ENCODE measurements at regions not wholly inside any gene's neighbourhood (a gene's known extent, or its start where the extent isn't known, plus 50 kb on each side); places are given as distances from the start of the nearest gene placed in this dataset.

DNA sequence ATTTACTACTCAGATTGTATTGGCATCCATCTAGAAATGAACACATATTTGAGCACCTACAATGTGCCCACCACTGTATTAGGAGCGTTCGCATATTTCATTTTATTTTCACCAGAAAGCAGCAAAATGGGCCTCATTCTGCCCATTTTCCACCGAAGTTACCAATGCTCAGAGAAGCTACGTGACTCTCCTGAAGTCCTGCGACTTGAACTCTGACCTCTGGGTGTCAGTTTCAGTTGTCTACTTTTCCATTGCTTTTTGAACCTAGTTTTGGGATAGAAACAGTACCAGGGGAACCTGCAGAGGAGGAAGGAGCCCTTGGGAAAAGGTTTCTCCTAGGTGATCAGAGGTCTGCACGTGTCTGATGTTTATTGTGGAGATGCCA is 139.1 kb upstream of the SDK2 start (continued):
- TF ChIP-seq, protein P1, sequence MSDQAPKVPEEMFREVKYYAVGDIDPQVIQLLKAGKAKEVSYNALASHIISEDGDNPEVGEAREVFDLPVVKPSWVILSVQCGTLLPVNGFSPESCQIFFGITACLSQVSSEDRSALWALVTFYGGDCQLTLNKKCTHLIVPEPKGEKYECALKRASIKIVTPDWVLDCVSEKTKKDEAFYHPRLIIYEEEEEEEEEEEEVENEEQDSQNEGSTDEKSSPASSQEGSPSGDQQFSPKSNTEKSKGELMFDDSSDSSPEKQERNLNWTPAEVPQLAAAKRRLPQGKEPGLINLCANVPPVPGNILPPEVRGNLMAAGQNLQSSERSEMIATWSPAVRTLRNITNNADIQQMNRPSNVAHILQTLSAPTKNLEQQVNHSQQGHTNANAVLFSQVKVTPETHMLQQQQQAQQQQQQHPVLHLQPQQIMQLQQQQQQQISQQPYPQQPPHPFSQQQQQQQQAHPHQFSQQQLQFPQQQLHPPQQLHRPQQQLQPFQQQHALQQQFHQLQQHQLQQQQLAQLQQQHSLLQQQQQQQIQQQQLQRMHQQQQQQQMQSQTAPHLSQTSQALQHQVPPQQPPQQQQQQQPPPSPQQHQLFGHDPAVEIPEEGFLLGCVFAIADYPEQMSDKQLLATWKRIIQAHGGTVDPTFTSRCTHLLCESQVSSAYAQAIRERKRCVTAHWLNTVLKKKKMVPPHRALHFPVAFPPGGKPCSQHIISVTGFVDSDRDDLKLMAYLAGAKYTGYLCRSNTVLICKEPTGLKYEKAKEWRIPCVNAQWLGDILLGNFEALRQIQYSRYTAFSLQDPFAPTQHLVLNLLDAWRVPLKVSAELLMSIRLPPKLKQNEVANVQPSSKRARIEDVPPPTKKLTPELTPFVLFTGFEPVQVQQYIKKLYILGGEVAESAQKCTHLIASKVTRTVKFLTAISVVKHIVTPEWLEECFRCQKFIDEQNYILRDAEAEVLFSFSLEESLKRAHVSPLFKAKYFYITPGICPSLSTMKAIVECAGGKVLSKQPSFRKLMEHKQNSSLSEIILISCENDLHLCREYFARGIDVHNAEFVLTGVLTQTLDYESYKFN (CRISPR knock-in tag; conservative IDR thresholded peaks at IDR 0.05): peak; percentile 40; the same call in 1 of the 2 replicates
- TF ChIP-seq ERF (CRISPR knock-in tag; IDR thresholded peaks at IDR 0.05) (no peak; the same call in 1 of the 2 replicates), MIER2 (CRISPR knock-in tag; IDR thresholded peaks at IDR 0.05) (no peak), ZNF24 (IDR thresholded peaks at IDR 0.05) (no peak), ZFAT (CRISPR knock-in tag; conservative IDR thresholded peaks at IDR 0.05) (no peak), YY1 (IDR thresholded peaks at IDR 0.05; ENCODE audit: insufficient read depth, insufficient replicate concordance, low read depth, low read length) (no peak), HOXA5 (CRISPR knock-in tag; IDR thresholded peaks at IDR 0.05) (no peak), NFAT5 (CRISPR knock-in tag; IDR thresholded peaks at IDR 0.05) (no peak), SMAD9 (CRISPR knock-in tag; IDR thresholded peaks at IDR 0.05) (no peak), DPF2 (CRISPR knock-in tag; IDR thresholded peaks at IDR 0.05; ENCODE audit: borderline replicate concordance, low read depth) (no peak), TOPORS (CRISPR knock-in tag; IDR thresholded peaks at IDR 0.05) (no peak), ZFP82 (CRISPR knock-in tag; IDR thresholded peaks at IDR 0.05; ENCODE audit: borderline replicate concordance) (no peak), TBL1XR1 (IDR thresholded peaks at IDR 0.05; ENCODE audit: borderline replicate concordance, low read length, partially characterized antibody) (no peak)
- TF ChIP-seq, protein P2, sequence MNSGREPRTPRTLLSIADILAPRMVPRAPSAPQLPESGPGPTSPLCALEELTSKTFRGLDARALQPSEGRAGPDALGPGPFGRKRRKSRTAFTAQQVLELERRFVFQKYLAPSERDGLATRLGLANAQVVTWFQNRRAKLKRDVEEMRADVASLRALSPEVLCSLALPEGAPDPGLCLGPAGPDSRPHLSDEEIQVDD (CRISPR knock-in tag; IDR thresholded peaks at IDR 0.05; ENCODE audit: borderline replicate concordance): no peak
- TF ChIP-seq, protein P3, sequence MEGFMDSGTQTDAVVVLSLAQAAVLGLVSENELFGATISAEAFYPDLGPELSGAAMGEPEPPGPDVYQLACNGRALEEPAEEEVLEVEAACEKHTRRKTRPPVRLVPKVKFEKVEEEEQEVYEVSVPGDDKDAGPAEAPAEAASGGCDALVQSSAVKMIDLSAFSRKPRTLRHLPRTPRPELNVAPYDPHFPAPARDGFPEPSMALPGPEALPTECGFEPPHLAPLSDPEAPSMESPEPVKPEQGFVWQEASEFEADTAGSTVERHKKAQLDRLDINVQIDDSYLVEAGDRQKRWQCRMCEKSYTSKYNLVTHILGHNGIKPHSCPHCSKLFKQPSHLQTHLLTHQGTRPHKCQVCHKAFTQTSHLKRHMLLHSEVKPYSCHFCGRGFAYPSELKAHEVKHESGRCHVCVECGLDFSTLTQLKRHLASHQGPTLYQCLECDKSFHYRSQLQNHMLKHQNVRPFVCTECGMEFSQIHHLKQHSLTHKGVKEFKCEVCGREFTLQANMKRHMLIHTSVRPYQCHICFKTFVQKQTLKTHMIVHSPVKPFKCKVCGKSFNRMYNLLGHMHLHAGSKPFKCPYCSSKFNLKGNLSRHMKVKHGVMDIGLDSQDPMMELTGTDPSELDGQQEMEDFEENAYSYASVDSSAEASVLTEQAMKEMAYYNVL (CRISPR knock-in tag; IDR thresholded peaks at IDR 0.05; ENCODE audit: borderline replicate concordance): no peak
- TF ChIP-seq, protein P4, sequence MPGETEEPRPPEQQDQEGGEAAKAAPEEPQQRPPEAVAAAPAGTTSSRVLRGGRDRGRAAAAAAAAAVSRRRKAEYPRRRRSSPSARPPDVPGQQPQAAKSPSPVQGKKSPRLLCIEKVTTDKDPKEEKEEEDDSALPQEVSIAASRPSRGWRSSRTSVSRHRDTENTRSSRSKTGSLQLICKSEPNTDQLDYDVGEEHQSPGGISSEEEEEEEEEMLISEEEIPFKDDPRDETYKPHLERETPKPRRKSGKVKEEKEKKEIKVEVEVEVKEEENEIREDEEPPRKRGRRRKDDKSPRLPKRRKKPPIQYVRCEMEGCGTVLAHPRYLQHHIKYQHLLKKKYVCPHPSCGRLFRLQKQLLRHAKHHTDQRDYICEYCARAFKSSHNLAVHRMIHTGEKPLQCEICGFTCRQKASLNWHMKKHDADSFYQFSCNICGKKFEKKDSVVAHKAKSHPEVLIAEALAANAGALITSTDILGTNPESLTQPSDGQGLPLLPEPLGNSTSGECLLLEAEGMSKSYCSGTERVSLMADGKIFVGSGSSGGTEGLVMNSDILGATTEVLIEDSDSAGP (CRISPR knock-in tag; IDR thresholded peaks at IDR 0.05; ENCODE audit: borderline replicate concordance): no peak

All from HepG2 (cell line).